ENCODE measurements at regions not wholly inside any gene's neighbourhood (a gene's known extent, or its start where the extent isn't known, plus 50 kb on each side); places are given as distances from the start of the nearest gene placed in this dataset.

GRCh38 chr15:31477851-31478701, 151.4 kb downstream of the KLF13 start:
- no peak overlapping the region for H3K27ac Mint-ChIP-seq (ENCODE audit: unreplicated experiment)

GRCh38 chr15:31478702-31479221, 152.1 kb downstream of the KLF13 start:
- Mint-ChIP-seq H3K4me1 (ENCODE audit: unreplicated experiment) (no peaks in the 10 kb centered on the region), H3K9me3 (ENCODE audit: unreplicated experiment) (no peaks in the 10 kb centered on the region), H3K27ac (ENCODE audit: unreplicated experiment) (no peak overlapping the region), H3K36me3 (ENCODE audit: unreplicated experiment) (no peaks in the 10 kb centered on the region), H3K27me3 (ENCODE audit: unreplicated experiment) (peaks cover 26% of the 10 kb centered on the region), H3K4me3 (ENCODE audit: unreplicated experiment) (no peak overlapping the region)
- TF ChIP-seq CTCF (IDR thresholded peaks at IDR 0.05) = no peak
- peak; percentile 67 for DNase-seq (ENCODE audit: extremely low spot score, unreplicated experiment)

More at GRCh38 chr15:31477851-31478701, 151.4 kb downstream of the KLF13 start:
- H3K4me3 Mint-ChIP-seq (ENCODE audit: unreplicated experiment) = no peak overlapping the region
- peaks cover 5% of the 10 kb centered on the region for H3K4me1 Mint-ChIP-seq (ENCODE audit: unreplicated experiment)
- H3K27me3 Mint-ChIP-seq (ENCODE audit: unreplicated experiment) = peaks cover 26% of the 10 kb centered on the region
- no peaks in the 10 kb centered on the region for H3K9me3 Mint-ChIP-seq (ENCODE audit: unreplicated experiment)
- DNase-seq (ENCODE audit: extremely low spot score, unreplicated experiment) = peak; percentile 54
- H3K36me3 Mint-ChIP-seq (ENCODE audit: unreplicated experiment) = no peaks in the 10 kb centered on the region
- TF ChIP-seq CTCF (IDR thresholded peaks at IDR 0.05) = no peak

GRCh38 chr15:31480356-31481025, 153.9 kb downstream of the KLF13 start:
- Mint-ChIP-seq H3K36me3 (ENCODE audit: unreplicated experiment) (peaks cover 2% of the 10 kb centered on the region), H3K4me1 (ENCODE audit: unreplicated experiment) (peaks cover 1% of the 10 kb centered on the region)
- DNase-seq (ENCODE audit: extremely low spot score, unreplicated experiment) = no peak

GRCh38 chr15:31481142-31481541, 154.5 kb downstream of the KLF13 start:
- Mint-ChIP-seq H3K27me3 (ENCODE audit: unreplicated experiment) (peaks cover 30% of the 10 kb centered on the region), H3K4me1 (ENCODE audit: unreplicated experiment) (peaks cover 1% of the 10 kb centered on the region), H3K36me3 (ENCODE audit: unreplicated experiment) (peaks cover 2% of the 10 kb centered on the region), H3K27ac (ENCODE audit: unreplicated experiment) (no peak overlapping the region), H3K9me3 (ENCODE audit: unreplicated experiment) (no peaks in the 10 kb centered on the region), H3K4me3 (ENCODE audit: unreplicated experiment) (no peak overlapping the region)
- TF ChIP-seq CTCF (IDR thresholded peaks at IDR 0.05) = no peak
- no peak for DNase-seq (ENCODE audit: extremely low spot score, unreplicated experiment)

More at GRCh38 chr15:31480356-31481025, 153.9 kb downstream of the KLF13 start:
- H3K27me3 Mint-ChIP-seq (ENCODE audit: unreplicated experiment) = peaks cover 30% of the 10 kb centered on the region
- H3K27ac Mint-ChIP-seq (ENCODE audit: unreplicated experiment) = no peak overlapping the region
- H3K9me3 Mint-ChIP-seq (ENCODE audit: unreplicated experiment) = no peaks in the 10 kb centered on the region
- no peak for TF ChIP-seq CTCF (IDR thresholded peaks at IDR 0.05)
- H3K4me3 Mint-ChIP-seq (ENCODE audit: unreplicated experiment) = no peak overlapping the region
